Small intestine (tissue), 7 donors: ENCODE measurements at regions not wholly inside any gene's neighbourhood (a gene's known extent, or its start where the extent isn't known, plus 50 kb on each side); places are given as distances from the start of the nearest gene placed in this dataset.

ENCODE experiments used
- DNase-seq, 2 donors: peaks; one replicate each; pipeline versions ENCODE4 v3.0.0 to v3.0.0-alpha.2; 2013
- FAIRE-seq: peaks from 2 replicates; lab custom pipeline; 2012; peaks lifted over from hg19 to GRCh38; lab: Jason Lieb, UNC
- H3K27ac ChIP-seq, 3 donors: one replicate each; pipeline ENCODE4 v1.5.1; 2013; ENCODE audit warnings: low read length in 2 of 3, mild to moderate bottlenecking in 2 of 3, control low read depth in 1 of 3, inconsistent platforms in 1 of 3, low read depth in 1 of 3, moderate library complexity in 1 of 3
- H3K27me3 ChIP-seq, 3 donors: one replicate each; pipeline ENCODE4 v1.6.1; 2013; ENCODE audit warnings: low read length in 3 of 3, inconsistent platforms in 1 of 3; ENCODE audit not compliant: control insufficient read depth in 3 of 3, insufficient read depth in 3 of 3
- H3K36me3 ChIP-seq, 3 donors: one replicate each; pipeline ENCODE4 v1.6.1; 2013; ENCODE audit warnings: low read length in 3 of 3, inconsistent platforms in 1 of 3, low read depth in 1 of 3, mild to moderate bottlenecking in 1 of 3, moderate library complexity in 1 of 3; ENCODE audit not compliant: control insufficient read depth in 3 of 3, insufficient read depth in 2 of 3
- H3K4me1 ChIP-seq, 3 donors: one replicate each; pipeline ENCODE4 v1.6.1; 2013; ENCODE audit warnings: low read length in 2 of 3, inconsistent platforms in 1 of 3, low read depth in 1 of 3, mild to moderate bottlenecking in 1 of 3, moderate library complexity in 1 of 3; ENCODE audit not compliant: control insufficient read depth in 3 of 3, insufficient read depth in 2 of 3
- H3K4me3 ChIP-seq, 3 donors: one replicate each; pipeline ENCODE4 v1.5.1; 2013; ENCODE audit warnings: low read length in 3 of 3, control low read depth in 1 of 3, inconsistent platforms in 1 of 3, low read depth in 1 of 3, mild to moderate bottlenecking in 1 of 3, moderate library complexity in 1 of 3
- H3K9me3 ChIP-seq, 2 donors: one replicate each; pipeline ENCODE4 v1.6.1; 2013; ENCODE audit warnings: low read depth in 1 of 2, low read length in 1 of 2; ENCODE audit not compliant: control insufficient read depth in 2 of 2, insufficient read depth in 1 of 2
- WGBS, 3 donors: extraction: QIAGEN DNeasy Blood & Tissue Kit; methylation state at CpG; one replicate each; pipeline ENCODE4 v1.1.7; 2013; 5-methylcytosine and 5-hydroxymethylcytosine counted together
- donor health status: healthy with polysubstance abuse.
- donor health status: control.
- donor health status: control.
- donor health status: Bipolar disorder and iron deficiency.
- donor health status: healthy.

DNA sequence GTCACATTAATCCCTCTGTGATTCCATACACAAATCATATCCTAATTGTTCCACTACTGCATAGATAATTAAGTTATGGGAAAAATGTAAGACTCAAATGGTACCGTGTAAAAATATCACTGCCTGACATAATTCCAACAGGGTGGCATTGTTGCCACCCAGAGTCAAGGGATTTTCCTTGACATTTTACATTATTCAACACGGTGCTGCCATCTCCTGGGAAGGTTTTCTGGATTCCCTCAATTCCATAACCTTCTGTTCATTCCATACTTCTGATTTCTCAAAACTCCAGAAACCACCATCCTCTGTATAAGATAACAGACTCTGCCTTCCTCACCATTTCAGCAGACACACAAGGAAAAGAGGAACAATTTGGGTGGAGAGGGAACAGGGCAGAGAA, 495.9 kb downstream of the XPNPEP1 start:
- no peak overlapping the region for H3K4me3 ChIP-seq
- no peaks in the 10 kb centered on the region for H3K9me3 ChIP-seq
- no peaks in the 10 kb centered on the region for H3K27me3 ChIP-seq
- DNase-seq = peak in 1 of 2 donors; percentile 4
- no peak for FAIRE-seq
- no peaks in the 10 kb centered on the region for H3K36me3 ChIP-seq
- 36 to 52% (median 50%) methylated on average over 2 of the region's 2 CpGs for WGBS, 3 donors
- no peaks in the 10 kb centered on the region for H3K4me1 ChIP-seq
- H3K27ac ChIP-seq = no peak overlapping the region

DNA sequence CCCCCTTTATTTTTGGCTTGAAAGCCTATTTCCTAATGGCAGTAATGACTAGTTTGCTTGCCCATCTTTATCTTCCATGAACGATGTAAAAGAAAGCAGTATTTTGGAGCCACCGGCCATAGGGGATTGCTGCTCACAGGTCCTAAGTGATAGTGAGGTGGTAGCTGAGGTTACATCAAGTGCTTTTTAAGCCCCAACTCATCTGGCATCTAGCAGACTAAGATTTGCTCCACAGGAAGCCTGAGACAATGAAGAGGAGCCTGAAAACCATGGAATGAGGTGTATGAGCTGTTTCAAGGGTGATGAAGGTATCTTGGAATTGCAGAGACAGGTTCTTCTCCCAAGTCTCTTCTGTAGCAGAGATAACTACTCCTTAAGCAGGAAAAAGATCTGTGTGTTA, 496.3 kb downstream of the XPNPEP1 start:
- H3K27me3 ChIP-seq = no peaks in the 10 kb centered on the region
- H3K4me3 ChIP-seq = no peak overlapping the region
- FAIRE-seq (no peak), DNase-seq (no peak)
- H3K9me3 ChIP-seq = no peaks in the 10 kb centered on the region
- H3K36me3 ChIP-seq = no peaks in the 10 kb centered on the region
- H3K27ac ChIP-seq = no peak overlapping the region
- WGBS, 3 donors = 82 to 95% (median 86%) methylated on average over 2 of the region's 2 CpGs
- H3K4me1 ChIP-seq = no peaks in the 10 kb centered on the region

DNA sequence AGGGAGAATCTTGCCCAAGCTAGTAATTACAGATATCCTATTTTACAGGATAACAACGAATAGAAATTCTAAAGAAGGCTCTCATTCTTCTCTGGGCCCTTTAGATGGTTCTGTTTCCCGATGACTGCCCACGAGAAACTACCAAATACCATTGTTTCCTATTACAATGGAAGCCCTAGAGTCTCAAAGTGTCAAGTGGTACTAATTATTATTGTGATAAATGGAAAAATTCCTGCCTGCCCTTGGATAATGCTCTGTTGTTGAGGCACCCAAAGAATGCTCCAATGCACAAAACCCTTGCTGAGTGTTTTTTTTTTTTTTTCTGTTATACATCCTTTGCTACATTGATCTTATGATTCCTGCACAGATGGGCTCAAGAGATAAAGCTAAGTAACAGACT, 504.5 kb downstream of the XPNPEP1 start:
- H3K27ac ChIP-seq = no peak overlapping the region
- H3K9me3 ChIP-seq = no peaks in the 10 kb centered on the region
- no peak for DNase-seq
- no peaks in the 10 kb centered on the region for H3K36me3 ChIP-seq
- H3K4me3 ChIP-seq = no peak overlapping the region
- WGBS, 3 donors = 51 to 61% (median 55%) methylated on average over 3 of the region's 3 CpGs
- no peaks in the 10 kb centered on the region for H3K27me3 ChIP-seq
- FAIRE-seq = no peak
- no peaks in the 10 kb centered on the region for H3K4me1 ChIP-seq

DNA sequence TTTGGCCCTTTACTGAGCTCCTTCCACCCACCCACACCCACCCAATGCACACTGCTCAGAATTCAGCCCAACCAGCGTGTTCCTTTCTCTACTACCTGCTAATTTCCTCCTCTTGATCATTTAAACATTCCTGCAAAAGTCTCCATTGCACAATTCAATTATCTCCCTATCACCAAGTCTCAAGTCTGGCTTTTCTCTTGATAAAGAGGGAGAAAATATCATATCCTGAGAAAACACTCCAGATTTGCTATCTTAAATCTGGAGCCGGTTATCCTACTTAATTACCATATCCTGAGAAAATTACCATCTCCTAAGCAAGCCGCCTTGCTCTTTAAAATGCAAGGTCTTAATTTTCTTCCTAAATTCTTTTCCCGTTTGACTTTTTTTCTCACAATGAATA, 505.5 kb downstream of the XPNPEP1 start:
- H3K36me3 ChIP-seq = no peaks in the 10 kb centered on the region
- DNase-seq (no peak), FAIRE-seq (no peak)
- no peak overlapping the region for H3K4me3 ChIP-seq
- WGBS, 3 donors = 51 to 64% (median 58%) methylated on average over 4 of the region's 4 CpGs
- no peak overlapping the region for H3K27ac ChIP-seq
- H3K27me3 ChIP-seq = no peaks in the 10 kb centered on the region
- H3K4me1 ChIP-seq = no peaks in the 10 kb centered on the region
- H3K9me3 ChIP-seq = no peaks in the 10 kb centered on the region

DNA sequence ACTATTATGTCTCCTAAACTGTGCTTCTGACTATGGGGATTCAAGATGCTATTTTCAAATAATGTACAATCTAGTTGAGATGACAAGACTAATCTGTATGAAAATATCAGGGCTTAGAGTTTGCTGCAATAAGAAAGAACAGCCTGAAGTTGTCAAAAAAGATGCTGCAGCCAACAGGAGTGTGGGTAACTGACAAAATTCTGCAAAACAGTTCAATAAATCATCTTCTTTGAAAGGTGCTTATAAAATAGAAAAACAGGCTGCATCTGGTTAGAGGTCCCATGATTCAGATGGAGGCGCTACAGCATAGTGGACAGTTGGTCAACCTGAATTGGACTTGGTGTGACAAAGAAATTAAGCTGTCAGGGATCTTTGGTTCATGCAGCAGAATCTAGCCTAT, 511.0 kb downstream of the XPNPEP1 start:
- Histone ChIP-seq H3K4me3 (no peak overlapping the region), H3K27me3 (no peaks in the 10 kb centered on the region), H3K36me3 (no peaks in the 10 kb centered on the region), H3K4me1 (no peaks in the 10 kb centered on the region), H3K9me3 (no peaks in the 10 kb centered on the region), H3K27ac (no peak overlapping the region)
- DNase-seq (no peak), FAIRE-seq (no peak)
- 75 to 90% (median 84%) methylated on average over 1 of the region's 1 CpG for WGBS, 3 donors

DNA sequence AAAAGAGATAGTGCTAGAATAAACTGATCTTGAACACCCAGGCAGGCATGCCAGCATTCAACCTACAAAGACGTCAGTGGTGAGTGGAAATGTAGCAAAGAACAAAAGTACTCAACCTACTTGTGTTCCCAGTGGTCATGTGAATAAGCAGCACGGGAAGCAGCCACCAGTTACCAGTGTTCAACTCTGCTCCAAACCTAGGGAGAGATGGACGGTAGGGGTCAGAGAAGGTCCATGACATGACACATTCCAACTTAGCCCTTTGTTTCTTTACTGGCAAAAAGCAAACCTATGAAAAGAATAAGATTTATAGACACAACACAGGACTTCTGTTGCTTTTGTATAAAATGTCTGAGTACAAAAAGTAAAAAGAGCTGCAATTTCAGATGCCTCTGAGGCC, 511.4 kb downstream of the XPNPEP1 start:
- FAIRE-seq (no peak), DNase-seq (no peak)

DNA sequence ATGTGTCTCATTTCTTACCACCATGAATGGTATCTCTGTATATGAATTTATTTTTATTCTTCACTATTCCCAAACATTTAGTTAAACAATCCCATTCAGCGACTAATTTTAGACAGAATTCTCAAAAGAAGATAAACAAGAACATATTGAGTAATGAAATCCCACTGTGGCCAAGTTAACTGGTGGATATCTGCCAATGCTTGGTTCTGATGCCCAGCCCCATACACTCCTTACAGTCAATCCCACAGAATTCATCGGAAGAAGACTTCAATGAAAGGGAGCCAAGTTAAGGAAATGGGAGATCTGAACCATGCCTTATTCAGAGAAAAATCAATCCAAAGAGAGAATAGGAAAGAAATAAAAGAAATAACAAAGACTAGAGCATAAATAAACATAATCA, 518.0 kb downstream of the XPNPEP1 start:
- no peaks in the 10 kb centered on the region for H3K9me3 ChIP-seq
- WGBS, 3 donors = 63% methylated on average over 2 of the region's 2 CpGs
- H3K36me3 ChIP-seq = no peaks in the 10 kb centered on the region
- H3K27ac ChIP-seq = no peak overlapping the region
- no peak overlapping the region for H3K4me3 ChIP-seq
- FAIRE-seq = no peak
- H3K4me1 ChIP-seq = no peaks in the 10 kb centered on the region
- H3K27me3 ChIP-seq = no peaks in the 10 kb centered on the region
- no peak for DNase-seq

More for the DNA sequence above, 511.4 kb downstream of the XPNPEP1 start:
- Histone ChIP-seq H3K4me1 (no peaks in the 10 kb centered on the region), H3K36me3 (no peaks in the 10 kb centered on the region), H3K4me3 (no peak overlapping the region), H3K27me3 (no peaks in the 10 kb centered on the region), H3K27ac (no peak overlapping the region), H3K9me3 (no peaks in the 10 kb centered on the region)
- 25 to 38% (median 35%) methylated on average over 3 of the region's 3 CpGs for WGBS, 3 donors

DNA sequence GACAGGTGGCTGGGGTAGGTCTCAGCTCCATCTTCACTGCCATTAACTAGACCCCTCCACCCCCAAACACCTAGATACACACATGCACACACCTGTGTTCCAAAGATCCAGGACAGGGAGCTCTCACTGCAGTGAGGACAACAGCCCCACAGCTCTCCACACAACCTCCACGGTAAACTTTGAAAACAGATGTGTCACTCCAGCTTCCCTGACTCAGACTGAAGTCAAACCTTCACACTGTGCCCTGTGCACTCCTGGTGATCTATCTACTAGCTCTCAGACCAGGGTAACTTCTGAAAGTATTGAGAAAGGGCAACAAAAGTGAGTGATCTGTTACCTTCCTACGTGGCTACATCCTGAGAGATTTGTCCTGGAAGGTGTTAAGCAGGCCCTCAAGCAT, 519.8 kb downstream of the XPNPEP1 start:
- Histone ChIP-seq H3K4me1 (no peaks in the 10 kb centered on the region), H3K27ac (no peak overlapping the region), H3K36me3 (no peaks in the 10 kb centered on the region), H3K27me3 (no peaks in the 10 kb centered on the region), H3K4me3 (no peak overlapping the region), H3K9me3 (no peaks in the 10 kb centered on the region)
- 18 to 61% (median 29%) methylated on average over 2 of the region's 2 CpGs for WGBS, 3 donors
- no peak for DNase-seq
- no peak for FAIRE-seq

DNA sequence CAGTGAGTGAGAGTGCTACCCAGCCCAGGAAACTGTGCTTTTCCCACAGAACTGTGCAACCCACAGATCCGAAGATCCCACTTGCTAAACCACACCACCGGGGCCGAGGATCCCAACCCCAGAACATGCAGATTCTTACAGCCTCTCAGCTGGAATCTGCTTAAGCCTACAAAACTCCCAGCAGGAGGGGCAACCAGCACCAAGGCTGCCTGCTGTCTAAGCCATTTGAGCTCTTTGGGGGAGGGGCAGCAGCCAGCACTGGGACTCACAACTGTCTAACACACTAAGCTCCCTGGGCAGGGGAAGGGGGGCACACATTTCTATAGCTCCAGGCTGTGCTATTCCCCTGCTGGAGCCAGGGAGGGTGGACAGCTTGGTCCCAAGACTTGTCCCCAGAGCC, 529.9 kb downstream of the XPNPEP1 start:
- no peaks in the 10 kb centered on the region for H3K27me3 ChIP-seq
- no peak for DNase-seq
- whole genome bisulfite sequencing, 3 donors = 28 to 37% (median 29%) methylated on average over 3 of the region's 3 CpGs
- no peaks in the 10 kb centered on the region for H3K36me3 ChIP-seq
- H3K9me3 ChIP-seq = no peaks in the 10 kb centered on the region
- H3K27ac ChIP-seq = no peak overlapping the region
- H3K4me3 ChIP-seq = no peak overlapping the region
- H3K4me1 ChIP-seq = no peaks in the 10 kb centered on the region
- FAIRE-seq = no peak
